NCI-H1092 treated with DMSO at 0.1 percent for 48 hours (cell line): ENCODE measurements at regions not wholly inside any gene's neighbourhood (a gene's known extent, or its start where the extent isn't known, plus 50 kb on each side); places are given as distances from the start of the nearest gene placed in this dataset.
"Not testable (repeated sequence)": the region's sequence is repeated elsewhere in the genome, so short reads cannot be mapped to it uniquely, and the experiment has no call there.

Source experiments
- DNase-seq: peaks from one replicate; lab custom pipeline; 2025; lab: John Stamatoyannopoulos, UW

DNA sequence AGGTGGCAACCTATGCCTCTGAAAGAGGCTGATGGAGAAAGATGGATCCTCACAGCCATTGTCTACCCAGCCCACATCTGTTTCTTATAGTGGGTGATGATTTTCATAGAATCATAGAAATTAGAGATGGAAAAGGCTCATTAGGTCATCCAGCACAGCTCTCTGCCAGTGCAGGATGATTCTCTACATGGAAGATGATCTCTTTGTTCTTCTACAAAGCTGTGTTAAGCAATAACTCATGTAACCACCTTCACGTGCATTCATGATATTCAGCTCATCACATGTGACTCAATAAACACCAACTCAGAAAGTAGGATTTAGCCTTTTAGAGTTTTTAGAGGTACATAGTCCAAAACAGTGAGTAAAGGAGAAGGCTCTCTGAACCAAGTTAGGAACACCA, 539.4 kb upstream of the ID2 start:
- no peak for DNase-seq

DNA sequence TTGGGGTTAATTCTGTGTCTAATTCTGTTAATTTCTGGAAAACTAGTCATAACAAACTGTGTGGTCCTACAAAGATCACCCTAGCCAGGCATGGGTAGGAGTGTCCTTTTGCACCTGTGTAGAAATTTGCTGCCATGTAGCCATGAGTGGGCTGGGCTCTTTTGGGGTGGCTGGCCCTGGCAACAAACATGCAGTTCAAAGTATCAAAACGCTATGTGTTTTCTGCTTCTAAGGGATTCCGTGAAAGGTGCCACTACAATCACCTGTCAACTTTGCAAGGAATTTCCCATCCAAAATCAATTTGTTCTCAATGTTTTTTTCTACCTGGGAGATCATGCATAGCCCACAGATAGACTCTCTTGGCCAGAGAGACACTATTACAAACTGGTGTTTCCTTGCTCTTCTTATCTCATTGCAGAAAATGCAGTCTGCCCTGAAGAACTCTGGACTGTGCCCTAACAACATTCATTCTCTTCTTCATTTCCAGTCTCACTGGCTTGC, 537.7 kb upstream of the ID2 start:
- no peak for DNase-seq

DNA sequence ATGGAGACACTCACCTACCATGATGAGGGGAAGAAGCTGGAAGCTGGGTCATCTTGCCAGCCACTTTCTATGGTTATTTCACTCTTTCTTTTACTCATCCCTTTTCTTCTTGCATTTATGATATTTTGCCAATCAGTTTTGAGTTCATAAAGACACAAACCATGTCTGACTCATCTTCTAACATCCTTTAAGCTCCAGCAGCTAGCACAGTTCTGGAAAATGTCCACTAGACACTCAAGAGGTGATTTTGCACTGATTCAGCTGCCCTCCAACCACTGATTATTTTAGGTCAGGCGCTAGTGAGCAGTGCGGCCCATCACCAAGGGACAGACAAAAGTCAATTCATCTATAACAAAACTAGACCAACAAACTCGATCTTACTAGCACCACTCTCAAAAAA, 537.1 kb upstream of the ID2 start:
- no peak for DNase-seq

DNA sequence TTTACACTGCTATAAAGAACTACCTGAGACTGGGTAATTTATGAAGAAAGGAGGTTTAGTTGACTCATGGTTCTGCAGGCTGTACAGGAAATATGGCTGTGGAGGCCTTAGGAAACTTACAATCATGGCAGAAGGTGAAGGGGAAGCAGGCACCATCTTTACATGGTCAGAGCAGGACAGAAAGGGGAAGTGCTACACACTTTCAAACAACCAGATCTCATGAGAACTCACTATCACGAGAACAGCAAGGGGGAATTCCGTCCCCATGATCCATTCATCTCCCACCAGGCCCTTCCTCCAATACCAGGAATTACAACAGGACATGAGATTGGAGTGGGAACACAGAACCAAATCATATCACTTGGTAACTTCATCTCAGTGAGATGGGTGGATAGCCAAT, 536.5 kb upstream of the ID2 start:
- not testable (repeated sequence) for DNase-seq

DNA sequence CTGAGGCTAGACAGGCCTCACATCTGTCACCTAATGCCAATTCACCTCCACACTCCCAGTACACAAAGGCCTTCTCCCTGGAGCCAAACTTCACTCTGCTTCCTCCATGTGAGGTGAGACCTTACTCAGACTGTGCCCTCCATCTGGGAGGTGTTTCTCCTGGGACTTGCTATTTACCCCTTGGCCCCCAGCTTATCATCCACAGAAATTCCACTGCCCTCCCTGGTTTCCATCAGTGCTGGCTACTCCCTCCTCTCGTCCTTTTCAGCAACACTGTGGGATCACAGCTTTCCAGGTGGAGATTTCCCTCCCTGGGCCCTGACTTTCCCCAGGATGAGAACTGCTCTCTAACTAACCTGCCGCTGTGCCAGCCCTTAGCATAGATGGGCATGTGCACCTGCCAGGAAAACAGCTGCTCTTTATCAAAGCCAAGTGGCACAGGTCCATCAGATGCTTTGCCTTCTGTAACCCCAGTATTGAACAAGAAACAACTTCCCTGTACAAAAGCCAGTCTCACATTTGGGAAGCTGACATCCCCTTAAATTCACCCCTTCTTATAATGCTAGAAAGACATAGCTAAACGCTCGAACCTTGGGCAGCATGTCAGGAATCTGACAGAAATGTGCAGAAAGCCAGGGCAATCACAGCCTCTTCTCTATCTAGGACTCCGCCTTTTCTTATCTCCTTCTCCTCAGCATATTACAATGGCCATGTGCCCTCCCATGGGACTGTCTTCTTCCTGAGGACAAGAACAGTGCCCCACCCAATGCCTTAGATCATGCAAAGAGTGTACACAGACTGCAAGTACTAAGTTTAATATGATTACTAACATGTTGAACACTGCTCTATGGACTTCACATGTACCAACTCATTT, 535.5 kb upstream of the ID2 start:
- peak; percentile 70 for DNase-seq

DNA sequence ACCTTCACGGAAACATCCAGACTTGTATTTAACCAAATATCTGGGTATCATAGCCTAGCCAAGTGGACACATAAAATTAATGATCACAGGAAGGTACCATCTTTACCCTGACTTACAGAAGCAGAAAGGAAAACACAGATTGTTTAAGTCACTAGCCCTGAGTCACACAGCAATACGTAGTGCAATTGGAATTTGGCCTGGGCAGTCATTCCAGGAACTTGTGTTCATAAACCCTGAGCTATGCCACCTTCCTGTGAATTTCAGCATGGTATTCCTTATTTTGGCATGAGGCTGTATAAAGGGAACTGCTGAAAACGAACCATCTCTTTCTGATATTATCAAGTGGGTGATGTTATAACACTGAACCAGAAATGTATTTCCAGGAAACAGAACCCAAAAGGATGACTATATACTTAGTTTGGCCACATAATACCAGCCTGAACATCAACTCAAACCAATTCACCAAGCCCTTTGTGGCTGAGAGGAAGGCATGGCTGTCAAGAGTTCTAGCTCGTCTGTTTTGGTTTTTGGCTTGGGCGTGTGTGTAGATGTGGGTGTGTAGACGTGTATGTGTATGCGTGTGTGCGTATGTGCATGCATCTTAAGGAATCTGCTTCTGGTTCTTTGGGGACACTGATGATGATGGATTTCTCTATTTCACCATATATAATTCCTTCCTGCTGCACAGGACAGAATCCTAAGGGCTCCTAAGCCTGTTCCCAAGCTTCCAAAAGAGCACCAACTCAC, 533.4 kb upstream of the ID2 start:
- no peak for DNase-seq

DNA sequence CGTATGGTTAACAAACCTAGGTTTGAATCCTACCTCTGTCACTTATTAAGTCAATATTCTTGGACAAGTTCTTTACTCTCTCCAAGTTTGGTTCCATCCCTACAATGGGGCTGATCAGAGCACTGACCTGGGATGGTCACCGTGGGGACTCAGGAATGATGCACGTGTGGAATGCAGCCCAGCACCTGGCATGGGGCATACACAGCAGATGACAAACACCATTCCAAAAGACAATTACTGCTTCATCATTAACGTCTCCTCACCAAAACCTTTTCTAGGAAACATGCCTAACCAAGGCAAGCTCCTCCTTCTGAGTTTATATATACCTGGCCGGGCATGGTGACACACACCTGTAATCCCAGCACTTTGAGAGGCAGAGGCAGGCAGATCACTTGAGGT, 532.9 kb upstream of the ID2 start:
- DNase-seq, result no peak

DNA sequence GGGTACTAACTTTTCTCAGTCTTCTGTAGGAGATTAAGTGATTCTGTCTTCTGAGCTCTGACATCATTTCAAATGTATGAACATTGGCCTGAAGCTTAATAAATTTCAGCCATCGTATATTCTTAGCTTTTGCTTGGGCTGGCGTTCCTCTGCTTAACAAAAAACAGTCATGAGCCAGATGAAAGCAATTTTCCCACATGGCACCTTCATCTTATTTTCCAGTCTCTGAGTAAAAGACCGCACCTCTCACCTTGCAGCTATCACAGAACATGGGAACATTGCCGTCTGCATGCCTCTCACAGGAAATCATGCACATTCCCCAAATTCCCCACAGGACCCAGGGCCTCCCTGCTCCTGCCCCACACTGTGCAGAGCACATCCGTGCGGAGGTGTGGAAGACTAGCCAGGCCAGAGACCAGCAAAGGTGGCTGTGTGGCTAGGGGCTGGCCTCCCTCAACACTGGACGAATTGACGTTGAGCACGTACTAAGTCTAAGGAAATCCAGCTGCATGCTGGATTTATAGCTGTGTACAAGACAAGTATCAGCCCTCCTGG, 531.8 kb upstream of the ID2 start:
- no peak for DNase-seq

DNA sequence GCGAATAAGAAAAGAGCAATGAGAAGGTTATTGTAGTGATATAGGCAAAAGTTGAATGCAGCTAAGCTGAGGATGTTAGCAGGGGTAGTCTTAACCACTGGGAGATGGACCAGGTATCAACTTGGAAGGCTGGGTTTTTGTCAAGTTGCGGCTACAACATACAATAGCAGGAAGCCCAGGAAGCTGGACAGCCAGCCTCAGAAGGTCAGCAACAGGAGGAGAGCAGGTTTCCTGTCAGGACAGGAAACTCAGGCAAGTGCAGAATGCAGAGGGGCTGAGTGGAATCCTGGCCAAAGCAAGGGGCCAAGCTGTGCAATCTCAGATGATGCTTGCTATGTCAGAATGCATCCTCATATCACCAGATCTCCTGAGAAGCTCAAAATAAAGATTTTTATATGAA, 530.0 kb upstream of the ID2 start:
- DNase-seq, result no peak

DNA sequence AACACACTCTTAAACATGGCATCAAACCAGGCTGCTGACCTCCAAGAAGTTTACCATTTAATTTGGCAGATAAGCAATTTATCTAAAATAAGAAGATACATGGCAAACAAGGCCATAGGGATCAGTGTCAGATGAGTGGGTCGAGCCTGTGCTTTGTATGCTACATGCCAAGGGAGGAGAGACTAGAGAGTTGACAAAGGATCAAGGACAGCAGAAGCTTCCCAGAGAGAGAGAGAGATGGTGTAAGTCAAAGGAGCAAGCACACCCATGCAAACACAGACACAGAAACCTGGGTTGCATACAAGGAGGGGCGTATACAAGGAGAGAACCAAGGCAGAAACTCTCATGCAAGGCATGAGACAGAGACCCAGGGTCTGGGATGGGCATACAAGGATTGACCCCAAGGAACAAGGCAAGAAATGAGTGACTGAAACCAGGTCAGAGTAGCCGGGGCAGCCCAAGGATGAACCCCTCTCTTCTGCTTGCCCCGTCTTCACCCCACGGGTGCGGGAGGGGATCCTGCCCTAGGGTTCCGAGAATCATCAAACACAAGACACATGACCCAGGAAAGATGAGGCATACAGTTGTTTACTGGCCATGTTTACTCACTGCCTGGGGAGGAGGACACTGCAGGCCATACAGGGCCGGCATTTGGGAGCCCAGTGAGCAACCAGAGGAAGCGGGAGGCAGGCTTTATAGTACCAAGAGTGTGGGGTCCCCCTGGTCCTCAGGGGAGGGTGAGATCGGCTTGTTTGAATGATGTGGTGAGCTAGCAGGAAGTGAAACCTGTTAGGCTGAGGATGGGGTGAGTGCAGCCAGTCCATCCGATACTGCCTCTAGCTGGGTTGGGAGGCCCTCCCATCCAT, 529.2 kb upstream of the ID2 start:
- no peak for DNase-seq

DNA sequence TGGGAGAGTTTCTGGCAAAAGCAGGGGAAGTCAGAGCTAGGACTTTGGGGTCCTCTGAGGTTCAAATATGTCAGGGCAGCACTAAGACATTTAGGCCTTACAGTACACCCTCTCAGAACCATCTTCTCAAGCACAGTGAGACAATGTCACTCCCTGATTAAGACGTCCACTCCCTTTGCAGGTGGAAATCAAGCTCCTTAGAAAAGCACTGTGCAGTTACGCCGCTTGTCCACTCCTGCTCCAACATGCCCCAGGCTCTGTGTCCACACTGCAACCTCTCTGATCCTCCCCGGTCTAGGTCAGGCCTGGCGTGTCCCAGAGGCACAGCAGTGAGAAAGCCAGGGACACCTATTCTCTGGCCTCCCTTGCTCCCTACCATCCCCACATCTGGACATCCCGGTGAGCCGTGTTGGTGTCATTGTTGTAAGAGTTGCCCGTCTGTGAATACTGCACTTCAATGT, 528.6 kb upstream of the ID2 start:
- no peak for DNase-seq

DNA sequence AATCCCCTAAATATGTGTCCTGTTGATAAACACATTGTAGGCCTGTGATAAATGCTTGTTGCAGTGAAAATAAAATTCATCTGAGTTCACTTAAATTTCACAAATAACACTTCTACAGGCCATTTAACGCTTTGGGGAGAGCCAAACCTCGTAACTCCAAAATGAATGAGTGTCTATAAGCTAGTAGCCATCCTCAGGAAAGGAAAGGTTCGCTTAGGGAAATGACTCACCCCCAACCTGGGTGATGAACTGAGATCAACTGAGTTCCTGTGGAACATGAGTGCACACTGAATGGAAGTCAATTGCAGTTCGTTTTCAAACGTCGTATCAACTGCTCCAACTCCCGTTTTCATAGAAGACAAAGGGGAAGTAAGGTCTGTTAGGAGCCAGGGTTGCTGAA, 527.6 kb upstream of the ID2 start:
- no peak for DNase-seq

DNA sequence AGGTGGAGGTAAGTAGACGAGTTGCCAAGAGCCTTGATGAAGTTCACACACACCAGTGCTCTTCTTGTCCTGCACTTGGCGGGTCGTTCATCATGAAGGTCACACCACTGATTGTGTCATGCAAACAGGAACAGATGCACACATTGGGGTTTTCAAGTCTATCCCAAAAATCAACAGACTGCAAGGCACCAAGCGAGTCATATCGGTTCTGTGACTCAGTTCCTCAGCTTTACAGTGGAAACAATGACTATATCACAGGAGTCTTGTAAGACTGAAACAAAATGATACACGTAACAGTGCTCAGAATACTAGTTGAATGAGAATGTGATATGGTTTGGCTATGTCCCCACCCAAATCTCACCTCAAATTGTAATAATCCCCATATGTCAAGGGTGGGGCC, 526.9 kb upstream of the ID2 start:
- DNase-seq, result no peak

DNA sequence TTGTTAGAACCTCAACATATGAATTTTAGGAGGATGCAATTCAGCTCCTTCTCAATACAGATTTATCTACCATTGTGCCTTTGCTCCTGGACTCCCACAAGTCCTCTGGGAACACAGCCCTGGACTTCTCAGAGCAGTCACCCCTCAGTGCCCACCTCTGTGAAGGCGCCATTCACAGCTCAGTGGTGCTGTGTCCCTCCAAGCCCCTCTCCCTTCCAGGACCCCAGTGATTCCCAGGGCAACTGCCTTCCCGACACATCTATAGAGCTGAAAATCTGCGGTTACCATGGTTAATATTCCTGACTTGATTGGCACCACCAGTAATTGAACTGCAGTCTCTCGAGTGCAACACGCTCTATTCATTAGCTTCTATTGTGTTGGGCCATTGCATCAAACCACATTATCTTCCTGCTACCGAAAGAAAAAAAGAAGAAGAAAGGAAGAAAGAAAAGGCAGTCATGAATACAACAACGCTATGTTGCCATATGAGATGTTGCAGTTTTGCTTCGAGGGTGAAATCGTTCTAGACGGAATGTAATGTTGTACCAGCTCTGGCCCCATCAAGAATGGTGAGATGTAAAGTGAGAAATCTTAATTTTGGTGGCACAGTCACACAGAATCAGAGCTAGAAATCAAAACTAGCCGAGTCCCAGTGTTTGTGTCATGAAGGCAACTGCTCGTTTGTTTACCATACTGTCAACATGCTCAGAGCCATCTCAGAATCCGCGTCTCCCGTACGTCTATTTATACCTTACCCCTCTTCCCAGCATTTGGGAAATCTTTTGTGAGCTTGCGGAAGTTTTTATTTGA, 524.0 kb upstream of the ID2 start:
- no peak for DNase-seq

DNA sequence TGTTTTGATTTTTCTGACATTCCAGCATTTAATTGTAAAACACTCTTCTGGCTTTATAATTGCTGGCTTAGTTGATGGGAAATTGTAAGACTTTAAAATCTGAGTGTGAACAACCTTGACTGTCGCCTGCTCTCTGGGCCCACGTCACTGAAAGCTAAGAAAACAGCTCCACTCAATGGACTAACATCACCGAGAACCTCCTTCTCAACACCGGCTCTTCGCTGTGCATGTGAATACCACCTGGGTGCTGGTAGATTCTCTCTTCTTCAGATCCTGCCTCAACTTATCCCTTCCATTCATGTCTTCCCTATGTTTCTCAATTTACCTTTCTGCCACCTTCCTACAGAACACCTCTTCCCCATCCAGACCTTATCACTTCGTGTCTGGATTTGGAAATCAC, 523.1 kb upstream of the ID2 start:
- peak; percentile 8 for DNase-seq

DNA sequence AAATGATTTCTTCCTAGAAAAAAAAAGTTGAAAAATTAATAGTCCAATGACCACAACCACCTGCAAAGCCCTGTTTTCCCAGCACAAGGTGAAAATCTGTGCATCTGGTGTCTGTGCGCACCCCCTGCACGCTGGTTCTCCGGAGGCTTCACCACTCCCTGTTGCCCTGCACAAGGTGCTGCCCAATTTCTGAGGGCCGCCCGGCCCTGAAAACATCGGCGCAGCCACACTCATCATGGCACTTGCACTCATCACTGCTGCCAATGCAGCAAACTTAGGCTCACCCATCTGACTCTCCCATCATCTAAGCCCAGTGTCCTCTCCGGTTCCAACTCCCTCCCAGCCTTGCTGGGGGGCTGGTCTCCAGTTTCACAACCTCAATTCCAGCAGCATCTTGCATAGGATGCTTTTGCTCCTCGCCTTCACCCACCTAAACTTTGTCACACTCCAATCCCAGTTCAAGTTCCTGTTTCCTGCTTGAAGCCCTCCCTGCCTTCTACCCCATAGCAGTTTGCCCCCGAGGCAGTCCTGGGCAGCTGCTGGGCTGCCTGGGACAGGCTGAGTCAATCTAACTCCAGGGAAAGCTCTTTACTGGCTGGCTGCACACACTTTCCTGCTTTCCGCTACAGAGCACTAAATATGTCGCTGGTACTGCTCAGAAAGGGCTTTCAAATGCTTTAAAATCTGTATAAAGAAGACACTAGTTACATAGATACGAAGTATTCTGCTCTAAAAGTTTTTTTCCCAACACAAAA, 522.5 kb upstream of the ID2 start:
- no peak for DNase-seq

DNA sequence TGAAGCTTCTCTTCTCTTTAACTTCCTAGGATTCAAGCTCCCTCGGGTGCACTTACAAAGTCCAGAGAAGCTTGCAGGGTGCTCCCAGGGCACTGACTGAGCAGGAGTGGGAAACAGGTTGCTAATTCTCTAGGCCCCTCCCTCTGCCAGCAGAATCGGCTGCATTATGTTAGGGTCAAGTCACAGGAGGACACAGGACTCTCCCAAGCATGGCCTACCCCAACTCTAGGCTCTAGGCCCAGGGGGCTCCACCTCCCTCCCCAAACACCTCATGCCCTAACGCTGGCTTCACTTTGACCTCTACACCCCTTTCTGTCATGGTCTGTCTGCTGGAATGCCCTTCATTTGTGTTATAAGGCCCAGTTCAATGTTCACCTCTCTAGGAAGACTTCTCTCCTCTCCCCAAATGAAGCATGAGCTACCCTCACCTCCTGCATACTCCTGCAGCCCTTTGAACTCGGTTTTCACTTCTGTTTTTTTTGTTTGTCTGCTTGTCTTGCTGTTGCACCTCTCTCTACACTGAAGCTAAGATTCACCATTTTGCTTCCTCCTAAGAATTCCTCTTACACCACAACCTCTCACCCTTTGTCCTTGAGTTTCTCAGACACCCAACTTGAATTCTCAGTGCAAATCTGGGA, 521.8 kb upstream of the ID2 start:
- DNase-seq, result no peak

DNA sequence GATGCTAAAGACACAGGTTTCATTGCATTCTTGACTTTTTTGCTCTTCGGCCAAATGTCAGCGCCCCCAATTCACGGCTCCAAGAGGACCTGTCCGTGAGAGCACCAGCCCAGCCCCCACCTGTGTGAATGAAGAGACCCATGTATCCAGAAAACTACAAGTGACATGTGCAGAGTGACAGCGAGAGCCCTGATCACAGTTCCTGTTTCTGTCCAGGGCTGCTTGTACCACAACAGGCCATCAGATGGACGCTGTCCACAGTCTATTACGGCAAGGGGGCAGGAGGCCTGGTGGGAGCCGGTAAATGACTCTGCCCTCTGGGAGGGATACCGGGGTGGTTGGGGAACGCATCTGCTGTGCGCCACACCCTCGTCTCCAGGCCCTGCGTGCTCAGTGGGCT, 520.9 kb upstream of the ID2 start:
- DNase-seq, result no peak

DNA sequence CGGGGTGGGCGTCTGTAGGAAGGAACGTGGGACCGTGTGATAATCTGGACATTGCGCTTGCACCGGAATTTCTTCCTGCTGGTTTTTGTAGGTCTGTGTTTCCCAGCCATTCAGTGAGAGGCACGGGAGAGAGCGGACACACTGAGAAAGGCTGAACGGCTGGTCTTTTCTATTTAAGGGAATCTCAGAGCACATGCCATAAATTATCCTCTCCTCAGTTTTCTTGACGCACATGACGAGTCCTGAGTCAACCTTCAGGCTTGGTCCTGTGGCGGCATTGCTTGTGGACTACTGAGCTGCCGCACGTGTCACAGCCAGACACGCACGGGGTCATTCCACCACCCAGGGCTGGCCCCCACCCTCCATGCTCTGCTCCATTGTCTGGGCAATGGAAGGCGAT, 519.3 kb upstream of the ID2 start:
- no peak for DNase-seq

DNA sequence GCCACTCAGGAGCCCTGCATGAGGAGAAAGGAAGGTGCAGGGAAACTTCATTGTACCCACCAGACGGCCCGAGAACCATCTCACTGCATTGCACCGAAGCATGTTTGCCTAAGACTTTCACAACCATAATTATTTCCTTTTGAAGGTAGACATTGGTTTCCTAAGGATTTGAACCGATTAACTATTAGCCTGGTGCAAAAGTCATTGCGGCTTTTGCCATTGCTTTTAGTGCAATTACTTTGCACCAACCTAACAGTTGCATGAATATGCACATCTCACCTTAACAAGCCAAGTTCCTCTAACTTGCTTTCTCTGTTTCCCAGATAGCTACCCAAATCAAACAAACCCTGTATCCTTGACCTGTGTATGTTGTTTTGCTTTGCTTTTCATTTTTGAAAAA, 516.3 kb upstream of the ID2 start:
- no peak for DNase-seq
